Breast epithelium (tissue), 4 donors: ENCODE measurements at regions not wholly inside any gene's neighbourhood (a gene's known extent, or its start where the extent isn't known, plus 50 kb on each side); places are given as distances from the start of the nearest gene placed in this dataset.
"Not testable (repeated sequence)": the region's sequence is repeated elsewhere in the genome, so short reads cannot be mapped to it uniquely, and the experiment has no call there.

Experiments
- DNase-seq, 2 donors: peaks; one replicate each; pipeline ENCODE4 v3.0.0-alpha.2; 2019; ENCODE audit warnings: low spot score in 2 of 2
- H3K27ac ChIP-seq, 2 donors: fragments of 200-600 bp; sonication (generic) in 1 of 2; one replicate each; pipeline ENCODE4 v1.5.1; 2016 to 2019; ENCODE audit warnings: mild to moderate bottlenecking in 1 of 2
- H3K27me3 ChIP-seq, 2 donors: fragments of 200-600 bp; sonication (generic) in 1 of 2; one replicate each; pipeline versions ENCODE4 v1.5.1 to v1.6.0; 2017 to 2019; ENCODE audit warnings: control low read depth in 1 of 2, mild to moderate bottlenecking in 1 of 2
- H3K36me3 ChIP-seq: fragments of 200-600 bp; one replicate; pipeline ENCODE4 v1.5.1; 2019
- H3K4me1 ChIP-seq, 2 donors: fragments of 200-600 bp; sonication (generic); one replicate each; pipeline ENCODE4 v1.5.1; 2016 to 2019; ENCODE audit warnings: control low read depth in 1 of 2
- H3K4me3 ChIP-seq, 3 donors: fragments of 200-600 bp; sonication (generic); 1 replicate in 2 of 3; 2 replicates in 1 of 3; pipeline ENCODE4 v1.5.1; 2016 to 2019; ENCODE audit warnings: mild to moderate bottlenecking in 3 of 3, moderate library complexity in 2 of 3
- H3K9me3 ChIP-seq, 2 donors: fragments of 200-600 bp; sonication (generic) in 1 of 2; one replicate each; pipeline ENCODE4 v1.5.1; 2016 to 2019; ENCODE audit warnings: control low read depth in 1 of 2
- POLR2A ChIP-seq: fragments of 450-650 bp; IDR thresholded peaks from one replicate; pipeline ENCODE4 v1.6.1; 2016; ENCODE audit warnings: antibody characterized with exemption, mild to moderate bottlenecking, moderate library complexity
- POLR2AphosphoS5 ChIP-seq, 3 donors: sonication (generic); formaldehyde crosslinking; IDR thresholded peaks; one replicate each; pipeline ENCODE4 v1.6.1; 2017; ENCODE audit warnings: antibody characterized with exemption in 3 of 3
- intact Hi-C: fragments of 100-400 bp; cut with DNase I; formaldehyde crosslinking; loops from one replicate; pipeline ENCODE4 v1.15.1; 2023; ENCODE audit warnings: low total_unique reads
- TF ChIP-seq, protein P1 (sequence below), 3 donors: fragments of 450-650 bp; IDR thresholded peaks; one replicate each; pipeline ENCODE4 v1.5.1; 2016 to 2017; ENCODE audit warnings: antibody characterized with exemption in 3 of 3, mild to moderate bottlenecking in 3 of 3, moderate library complexity in 3 of 3

DNA sequence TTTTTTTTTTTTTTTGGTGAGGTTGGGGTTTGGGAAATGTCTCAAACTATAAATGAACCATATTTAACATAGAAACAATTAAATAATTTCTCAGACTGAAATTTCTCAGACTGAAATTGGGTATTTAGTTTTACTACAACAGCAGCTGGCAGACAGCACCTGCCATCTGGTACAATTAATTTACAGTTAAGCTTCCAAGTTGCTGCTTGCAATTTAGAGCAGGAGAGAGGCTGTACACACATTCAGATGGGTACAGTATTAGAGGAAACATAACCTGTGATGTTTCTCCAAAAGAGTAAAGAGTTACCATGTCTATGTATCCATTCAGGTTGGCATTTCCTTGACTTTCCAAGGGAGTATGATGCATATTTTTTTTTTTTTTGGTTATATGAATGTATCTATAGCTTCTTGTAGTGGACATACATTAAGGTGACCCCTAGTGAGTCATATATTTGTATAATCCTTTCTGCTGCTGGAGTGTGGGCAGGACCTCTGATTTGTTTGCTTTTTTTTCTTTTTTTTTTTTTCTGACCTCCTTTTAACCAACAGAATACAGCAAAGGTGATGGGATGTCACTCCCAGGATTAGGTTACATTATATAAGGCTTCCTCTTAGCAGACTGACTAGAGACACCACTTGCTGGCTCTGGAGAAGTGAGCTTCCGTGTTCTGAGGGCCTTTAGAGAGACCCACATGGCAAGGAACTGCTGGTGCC is 201.7 kb downstream of the PTH2R start:
- Histone ChIP-seq H3K27ac (no peak overlapping the region), H3K9me3 (no peaks in the 10 kb centered on the region), H3K27me3 (no peaks in the 10 kb centered on the region), H3K4me1 (no peaks in the 10 kb centered on the region), H3K36me3 (no peaks in the 10 kb centered on the region), H3K4me3 (no peak overlapping the region)
- DNase-seq, result no peak
- TF ChIP-seq, protein P1, sequence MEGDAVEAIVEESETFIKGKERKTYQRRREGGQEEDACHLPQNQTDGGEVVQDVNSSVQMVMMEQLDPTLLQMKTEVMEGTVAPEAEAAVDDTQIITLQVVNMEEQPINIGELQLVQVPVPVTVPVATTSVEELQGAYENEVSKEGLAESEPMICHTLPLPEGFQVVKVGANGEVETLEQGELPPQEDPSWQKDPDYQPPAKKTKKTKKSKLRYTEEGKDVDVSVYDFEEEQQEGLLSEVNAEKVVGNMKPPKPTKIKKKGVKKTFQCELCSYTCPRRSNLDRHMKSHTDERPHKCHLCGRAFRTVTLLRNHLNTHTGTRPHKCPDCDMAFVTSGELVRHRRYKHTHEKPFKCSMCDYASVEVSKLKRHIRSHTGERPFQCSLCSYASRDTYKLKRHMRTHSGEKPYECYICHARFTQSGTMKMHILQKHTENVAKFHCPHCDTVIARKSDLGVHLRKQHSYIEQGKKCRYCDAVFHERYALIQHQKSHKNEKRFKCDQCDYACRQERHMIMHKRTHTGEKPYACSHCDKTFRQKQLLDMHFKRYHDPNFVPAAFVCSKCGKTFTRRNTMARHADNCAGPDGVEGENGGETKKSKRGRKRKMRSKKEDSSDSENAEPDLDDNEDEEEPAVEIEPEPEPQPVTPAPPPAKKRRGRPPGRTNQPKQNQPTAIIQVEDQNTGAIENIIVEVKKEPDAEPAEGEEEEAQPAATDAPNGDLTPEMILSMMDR (IDR thresholded peaks at IDR 0.05), result no peak
- no peak for TF ChIP-seq POLR2AphosphoS5 (IDR thresholded peaks at IDR 0.05)
- TF ChIP-seq POLR2A, result no peak
- intact Hi-C loops, result no loop called here

DNA sequence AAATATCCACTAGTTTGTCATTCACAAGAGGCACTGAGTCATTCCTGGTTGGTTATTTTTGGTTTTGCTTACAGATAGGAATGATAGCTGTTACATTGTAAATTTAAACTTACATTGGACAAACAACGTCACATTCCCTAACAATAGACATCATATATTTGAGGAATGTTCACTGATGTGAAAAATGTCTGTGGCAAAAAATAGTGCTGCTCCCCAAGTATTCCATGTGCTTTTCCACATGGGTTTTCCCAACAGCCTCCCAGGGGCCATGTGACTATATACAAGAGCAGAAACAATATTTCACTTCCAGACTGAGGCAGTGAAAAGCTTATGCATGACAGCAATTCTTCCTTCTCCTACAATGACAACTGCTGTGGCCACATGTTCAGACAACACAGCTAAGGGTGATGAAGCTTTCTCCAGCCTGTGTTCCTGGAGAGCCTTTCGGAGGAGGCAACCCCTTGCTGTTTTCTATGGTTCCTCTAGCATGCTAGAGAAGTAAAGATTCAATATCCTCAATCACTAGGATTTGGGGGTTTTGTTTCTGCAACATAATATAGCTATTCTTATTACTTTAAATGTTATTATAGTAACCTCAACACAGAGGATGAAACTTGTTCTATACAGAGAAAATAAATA is 202.7 kb downstream of the PTH2R start:
- no peaks in the 10 kb centered on the region for H3K27me3 ChIP-seq
- H3K27ac ChIP-seq, result no peak overlapping the region
- H3K36me3 ChIP-seq, result no peaks in the 10 kb centered on the region
- TF ChIP-seq POLR2A (no peak), POLR2AphosphoS5 (IDR thresholded peaks at IDR 0.05) (no peak)
- TF ChIP-seq, protein P1 (IDR thresholded peaks at IDR 0.05), result no peak
- intact Hi-C loops, result no loop called here
- H3K4me3 ChIP-seq, result no peak overlapping the region
- no peaks in the 10 kb centered on the region for H3K4me1 ChIP-seq
- no peaks in the 10 kb centered on the region for H3K9me3 ChIP-seq
- no peak for DNase-seq

DNA sequence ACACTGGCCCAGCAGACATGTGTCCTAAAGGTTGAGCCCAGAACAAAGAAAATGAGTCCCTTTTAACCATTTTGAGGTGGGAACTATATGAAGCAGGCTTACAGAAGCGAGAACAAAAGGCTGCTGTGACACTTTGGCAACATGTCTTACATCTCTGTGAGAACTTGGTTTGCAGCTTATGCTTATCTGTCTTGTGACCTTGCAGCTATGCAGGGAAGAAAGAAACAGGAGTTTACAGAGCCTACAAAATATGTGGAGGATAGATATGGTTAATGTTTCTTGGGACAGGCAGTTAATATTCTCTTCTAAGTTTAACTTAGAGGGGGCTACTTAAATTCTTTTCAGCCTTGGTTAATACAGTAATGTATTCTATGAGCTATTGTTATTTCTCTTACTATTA is 209.1 kb downstream of the PTH2R start:
- intact Hi-C loops, result not testable (repeated sequence)

DNA sequence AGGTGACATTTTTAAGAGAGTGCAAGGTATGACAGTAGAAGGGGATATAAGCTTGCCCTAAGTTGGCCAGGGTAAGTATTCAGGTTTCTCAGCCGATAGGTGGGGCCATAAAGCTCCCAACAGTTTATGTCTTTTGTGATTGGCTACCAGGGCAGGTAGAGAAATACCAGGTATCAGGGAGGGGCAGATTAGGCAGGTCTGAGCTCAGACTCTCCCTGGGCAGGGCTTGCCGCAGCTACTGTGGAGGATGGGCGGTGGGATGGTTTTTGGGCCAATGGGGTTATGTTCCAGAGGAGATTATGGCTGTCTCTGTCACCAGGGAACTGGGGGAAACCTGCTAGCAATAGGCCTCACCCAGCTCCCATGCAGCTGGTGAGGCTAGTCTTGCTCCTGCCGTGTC is 211.6 kb downstream of the PTH2R start:
- Histone ChIP-seq H3K4me3 (no peak overlapping the region), H3K27me3 (no peaks in the 10 kb centered on the region), H3K4me1 (no peaks in the 10 kb centered on the region), H3K9me3 (peaks cover 0 to 9% of the 10 kb centered on the region in 2 donors), H3K27ac (no peak overlapping the region), H3K36me3 (no peaks in the 10 kb centered on the region)
- TF ChIP-seq POLR2A, result no peak
- TF ChIP-seq, protein P1 (IDR thresholded peaks at IDR 0.05), result no peak
- TF ChIP-seq POLR2AphosphoS5 (IDR thresholded peaks at IDR 0.05), result no peak
- DNase-seq, result no peak
- intact Hi-C loops, result no loop called here

More for the DNA sequence above, 209.1 kb downstream of the PTH2R start:
- H3K4me3 ChIP-seq, DNase-seq, H3K4me1 ChIP-seq, H3K9me3 ChIP-seq, H3K27me3 ChIP-seq, H3K36me3 ChIP-seq, H3K27ac ChIP-seq: not testable (repeated sequence)

DNA sequence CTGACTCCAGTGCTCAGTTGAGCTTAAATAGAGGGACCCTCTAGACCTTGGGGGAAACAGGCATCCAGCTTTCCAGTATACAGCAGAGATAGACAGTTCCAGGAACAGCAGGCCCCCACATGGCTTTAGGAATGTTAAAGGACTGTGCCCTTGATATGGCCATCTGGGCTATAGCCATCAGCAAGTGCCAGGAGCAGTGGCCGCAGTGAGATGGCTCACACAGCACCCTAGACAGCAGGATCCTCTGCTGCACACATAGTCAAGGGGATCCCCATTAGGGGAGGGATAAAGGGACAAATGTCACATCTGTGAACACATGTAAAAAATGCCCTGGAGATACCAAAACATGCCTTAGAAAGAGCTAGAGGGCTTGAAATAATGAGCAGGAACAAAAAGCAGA is 213.4 kb downstream of the PTH2R start:
- H3K4me3 ChIP-seq, result no peak overlapping the region
- no peak for TF ChIP-seq POLR2AphosphoS5 (IDR thresholded peaks at IDR 0.05)
- TF ChIP-seq, protein P1 (IDR thresholded peaks at IDR 0.05), result no peak
- TF ChIP-seq POLR2A, result no peak

More for the DNA sequence above, 213.4 kb downstream of the PTH2R start:
- Histone ChIP-seq H3K9me3 (peaks cover 0 to 9% of the 10 kb centered on the region in 2 donors), H3K27me3 (no peaks in the 10 kb centered on the region), H3K4me1 (no peaks in the 10 kb centered on the region), H3K27ac (no peak overlapping the region), H3K36me3 (no peaks in the 10 kb centered on the region)
- intact Hi-C loops, result no loop called here
- no peak for DNase-seq
